ENCODE measurements at regions not wholly inside any gene's neighbourhood (a gene's known extent, or its start where the extent isn't known, plus 50 kb on each side); places are given as distances from the start of the nearest gene placed in this dataset.

- DNase-seq (ENCODE audit: insufficient read length) = no peak
- FAIRE-seq = no peak
- TF ChIP-seq POLR2AphosphoS5 (IDR thresholded peaks at IDR 0.05; ENCODE audit: low read depth, low read length) = no peak
- TF ChIP-seq POLR2A (IDR thresholded peaks at IDR 0.05; ENCODE audit: low read depth, low read length) = no peak
- TF ChIP-seq TAF1 (IDR thresholded peaks at IDR 0.05; ENCODE audit: borderline replicate concordance, low read depth, low read length) = no peak
Observed at GRCh38 chr14:82492157-82492556, 958.5 kb upstream of the SEL1L start.

- TF ChIP-seq TAF1 (IDR thresholded peaks at IDR 0.05; ENCODE audit: borderline replicate concordance, low read depth, low read length) (no peak), POLR2AphosphoS5 (IDR thresholded peaks at IDR 0.05; ENCODE audit: low read depth, low read length) (no peak)
- FAIRE-seq (no peak), DNase-seq (ENCODE audit: insufficient read length) (no peak)
Observed at GRCh38 chr14:82500222-82500621, 966.6 kb upstream of the SEL1L start.

DNA sequence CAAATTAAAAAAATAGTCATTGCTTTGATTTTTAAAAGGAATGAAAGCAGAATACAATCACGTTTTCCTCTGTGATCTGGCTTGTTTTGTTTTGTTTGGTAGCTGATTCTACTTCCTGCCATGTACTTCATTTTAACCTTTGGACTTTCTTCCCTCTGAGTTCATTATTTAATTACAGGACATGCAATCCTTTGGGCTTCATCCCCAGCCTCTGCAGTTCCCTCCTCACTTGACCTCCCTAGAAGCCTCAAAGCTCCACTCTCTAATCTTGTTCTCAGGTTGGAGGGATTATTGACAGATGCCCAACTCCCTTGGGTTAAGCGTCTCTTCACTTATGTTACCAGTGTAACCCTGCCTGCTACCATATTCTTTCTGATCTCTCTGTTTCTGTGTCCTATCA lies 967.9 kb upstream of the SEL1L start:
- TF ChIP-seq POLR2AphosphoS5 (IDR thresholded peaks at IDR 0.05; ENCODE audit: low read depth, low read length) (no peak), POLR2A (IDR thresholded peaks at IDR 0.05; ENCODE audit: low read depth, low read length) (no peak), TAF1 (IDR thresholded peaks at IDR 0.05; ENCODE audit: borderline replicate concordance, low read depth, low read length) (no peak)
- FAIRE-seq (no peak), DNase-seq (ENCODE audit: insufficient read length) (no peak)

DNA sequence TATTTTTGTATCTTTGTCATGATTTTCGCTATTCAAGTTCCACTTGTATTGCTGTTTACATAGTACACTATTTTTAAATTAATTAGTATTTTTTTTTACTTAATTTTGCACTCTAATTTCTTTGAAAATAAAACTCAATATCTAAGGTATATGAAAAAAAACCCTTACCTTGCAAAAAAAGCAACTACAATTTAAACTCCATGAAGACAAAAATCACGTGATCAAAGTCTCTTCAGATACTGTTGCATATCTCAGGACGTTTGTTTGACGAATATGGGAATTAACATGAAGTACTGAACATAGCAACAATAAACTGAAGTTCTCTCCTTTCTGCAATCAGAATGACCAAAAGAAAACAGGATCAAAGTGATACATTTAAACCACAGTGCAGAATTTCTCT lies 968.4 kb upstream of the SEL1L start:
- no peak for TF ChIP-seq TAF1 (IDR thresholded peaks at IDR 0.05; ENCODE audit: borderline replicate concordance, low read depth, low read length)
- TF ChIP-seq POLR2AphosphoS5 (IDR thresholded peaks at IDR 0.05; ENCODE audit: low read depth, low read length) = no peak
- TF ChIP-seq POLR2A (IDR thresholded peaks at IDR 0.05; ENCODE audit: low read depth, low read length) = no peak
- DNase-seq (ENCODE audit: insufficient read length) (no peak), FAIRE-seq (no peak)

- TF ChIP-seq TAF1 (IDR thresholded peaks at IDR 0.05; ENCODE audit: borderline replicate concordance, low read depth, low read length) = no peak
- TF ChIP-seq POLR2AphosphoS5 (IDR thresholded peaks at IDR 0.05; ENCODE audit: low read depth, low read length) = no peak
- TF ChIP-seq POLR2A (IDR thresholded peaks at IDR 0.05; ENCODE audit: low read depth, low read length) = no peak
- FAIRE-seq = no peak
- DNase-seq (ENCODE audit: insufficient read length) = no peak
Observed at GRCh38 chr14:82504894-82505293, 971.2 kb upstream of the SEL1L start.

DNA sequence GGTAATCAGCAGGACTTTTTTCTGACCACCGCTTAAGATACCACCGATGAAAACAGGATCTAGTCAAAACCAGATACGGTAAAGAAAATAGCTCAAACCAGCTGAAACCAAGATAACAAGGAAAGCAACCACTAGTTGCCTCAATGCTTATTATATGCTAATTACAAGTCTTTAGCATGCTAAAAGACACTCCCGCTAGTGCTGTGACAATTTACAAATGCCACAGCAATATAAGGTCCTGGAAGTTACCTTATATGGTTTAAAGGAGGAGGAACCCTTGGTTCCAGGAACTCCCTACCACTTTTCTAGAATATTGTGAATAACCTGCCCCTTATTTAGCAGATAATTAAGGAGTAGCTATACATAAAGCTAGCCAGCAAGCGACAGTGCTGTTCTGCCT lies 976.4 kb upstream of the SEL1L start:
- no peak for FAIRE-seq
- TF ChIP-seq TAF1 (IDR thresholded peaks at IDR 0.05; ENCODE audit: borderline replicate concordance, low read depth, low read length) (no peak), POLR2AphosphoS5 (IDR thresholded peaks at IDR 0.05; ENCODE audit: low read depth, low read length) (no peak), POLR2A (IDR thresholded peaks at IDR 0.05; ENCODE audit: low read depth, low read length) (no peak)
- no peak for DNase-seq (ENCODE audit: insufficient read length)

GRCh38 chr14:82511399-82511798 lies 977.7 kb upstream of the SEL1L start:
- TF ChIP-seq POLR2A (IDR thresholded peaks at IDR 0.05; ENCODE audit: low read depth, low read length) = no peak
- TF ChIP-seq TAF1 (IDR thresholded peaks at IDR 0.05; ENCODE audit: borderline replicate concordance, low read depth, low read length) = no peak
- TF ChIP-seq POLR2AphosphoS5 (IDR thresholded peaks at IDR 0.05; ENCODE audit: low read depth, low read length) = no peak
- FAIRE-seq = no peak
- DNase-seq (ENCODE audit: insufficient read length) = no peak

GRCh38 chr14:82520765-82521164 lies 987.1 kb upstream of the SEL1L start:
- DNase-seq (ENCODE audit: insufficient read length) (no peak), FAIRE-seq (no peak)
- no peak for TF ChIP-seq POLR2A (IDR thresholded peaks at IDR 0.05; ENCODE audit: low read depth, low read length)
- TF ChIP-seq TAF1 (IDR thresholded peaks at IDR 0.05; ENCODE audit: borderline replicate concordance, low read depth, low read length) = no peak
- TF ChIP-seq POLR2AphosphoS5 (IDR thresholded peaks at IDR 0.05; ENCODE audit: low read depth, low read length) = no peak

DNA sequence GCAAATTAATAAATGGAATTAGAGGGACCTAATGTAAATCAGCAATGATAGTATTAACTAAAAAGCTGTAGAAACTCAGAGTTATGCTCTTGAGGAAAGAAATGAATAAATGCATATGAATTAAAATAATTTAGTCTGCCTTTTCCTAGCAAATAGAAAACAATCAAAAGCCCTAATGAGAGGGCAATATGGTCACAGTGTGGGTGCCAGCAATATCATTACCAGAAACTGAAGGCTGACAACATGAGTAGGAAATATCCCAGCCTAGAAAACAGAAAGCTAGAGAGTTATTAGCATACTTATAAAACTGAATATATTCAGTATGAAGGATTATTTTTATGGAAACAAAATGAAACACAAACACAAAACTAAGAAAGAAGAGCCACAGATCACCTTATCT lies 987.5 kb upstream of the SEL1L start:
- TF ChIP-seq POLR2AphosphoS5 (IDR thresholded peaks at IDR 0.05; ENCODE audit: low read depth, low read length) (no peak), TAF1 (IDR thresholded peaks at IDR 0.05; ENCODE audit: borderline replicate concordance, low read depth, low read length) (no peak), POLR2A (IDR thresholded peaks at IDR 0.05; ENCODE audit: low read depth, low read length) (no peak)
- FAIRE-seq = no peak
- no peak for DNase-seq (ENCODE audit: insufficient read length)

GRCh38 chr14:82528016-82528415 lies 994.4 kb upstream of the SEL1L start:
- DNase-seq (ENCODE audit: insufficient read length) = no peak
- TF ChIP-seq POLR2AphosphoS5 (IDR thresholded peaks at IDR 0.05; ENCODE audit: low read depth, low read length) = no peak
- no peak for TF ChIP-seq POLR2A (IDR thresholded peaks at IDR 0.05; ENCODE audit: low read depth, low read length)
- no peak for TF ChIP-seq TAF1 (IDR thresholded peaks at IDR 0.05; ENCODE audit: borderline replicate concordance, low read depth, low read length)
- FAIRE-seq = no peak

- DNase-seq (ENCODE audit: insufficient read length) (no peak), FAIRE-seq (no peak)
- TF ChIP-seq TAF1 (IDR thresholded peaks at IDR 0.05; ENCODE audit: borderline replicate concordance, low read depth, low read length) = no peak
- TF ChIP-seq POLR2AphosphoS5 (IDR thresholded peaks at IDR 0.05; ENCODE audit: low read depth, low read length) = no peak
- TF ChIP-seq POLR2A (IDR thresholded peaks at IDR 0.05; ENCODE audit: low read depth, low read length) = no peak
Observed at GRCh38 chr14:82533351-82533750, 999.7 kb upstream of the SEL1L start.

DNA sequence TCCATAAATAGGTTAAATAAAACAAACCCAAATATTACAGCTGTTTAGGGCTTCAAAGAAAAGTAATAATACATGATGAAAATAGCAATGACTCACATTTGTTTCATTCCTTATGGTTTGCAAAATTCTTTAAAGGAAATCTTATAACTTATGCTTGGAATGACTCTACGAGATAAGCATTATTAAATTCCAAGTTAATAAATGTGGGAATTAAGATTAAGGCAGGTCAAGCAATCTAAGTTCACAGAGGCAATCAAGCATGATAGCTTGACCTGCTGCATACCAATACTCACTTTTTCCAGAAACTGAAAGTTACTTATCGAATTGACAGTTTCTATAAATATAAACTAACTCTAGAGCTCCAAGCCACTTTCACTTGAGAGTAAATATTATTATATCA lies 1002.9 kb upstream of the SEL1L start:
- no peak for DNase-seq (ENCODE audit: insufficient read length)
- no peak for FAIRE-seq
- TF ChIP-seq POLR2AphosphoS5 (IDR thresholded peaks at IDR 0.05; ENCODE audit: low read depth, low read length) (no peak), POLR2A (IDR thresholded peaks at IDR 0.05; ENCODE audit: low read depth, low read length) (no peak)

DNA sequence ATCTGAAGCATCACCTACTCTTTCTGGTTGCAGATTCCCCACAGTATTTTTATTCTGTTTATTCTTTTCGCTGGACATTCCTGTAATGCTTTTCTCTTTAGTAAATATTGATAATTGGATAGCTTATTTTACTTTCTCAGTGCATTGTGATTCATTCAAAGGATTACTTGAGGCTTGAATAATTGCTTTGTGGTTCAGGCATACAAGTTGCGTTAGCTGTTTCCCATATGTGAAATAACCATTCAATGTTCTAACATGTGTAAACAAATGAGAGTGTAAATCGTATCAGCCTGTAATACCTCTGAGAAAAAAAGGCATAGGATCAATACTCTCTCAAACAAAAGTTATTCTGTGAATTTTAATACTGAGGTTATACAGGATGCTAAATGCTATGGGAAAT lies 1004.2 kb upstream of the SEL1L start:
- DNase-seq (ENCODE audit: insufficient read length) = no peak
- no peak for FAIRE-seq
- no peak for TF ChIP-seq POLR2A (IDR thresholded peaks at IDR 0.05; ENCODE audit: low read depth, low read length)
